Activated CD8-positive, alpha-beta memory T cell treated with anti-CD3 and anti-CD28 coated beads, Interleukin-2, amount 50 U/mL, for 48 hours (primary cell): ENCODE measurements at regions not wholly inside any gene's neighbourhood (a gene's known extent, or its start where the extent isn't known, plus 50 kb on each side); places are given as distances from the start of the nearest gene placed in this dataset.

Experiments used
- DNase-seq: peaks from one replicate; pipeline ENCODE4 v3.0.0-alpha.2; 2020

DNA sequence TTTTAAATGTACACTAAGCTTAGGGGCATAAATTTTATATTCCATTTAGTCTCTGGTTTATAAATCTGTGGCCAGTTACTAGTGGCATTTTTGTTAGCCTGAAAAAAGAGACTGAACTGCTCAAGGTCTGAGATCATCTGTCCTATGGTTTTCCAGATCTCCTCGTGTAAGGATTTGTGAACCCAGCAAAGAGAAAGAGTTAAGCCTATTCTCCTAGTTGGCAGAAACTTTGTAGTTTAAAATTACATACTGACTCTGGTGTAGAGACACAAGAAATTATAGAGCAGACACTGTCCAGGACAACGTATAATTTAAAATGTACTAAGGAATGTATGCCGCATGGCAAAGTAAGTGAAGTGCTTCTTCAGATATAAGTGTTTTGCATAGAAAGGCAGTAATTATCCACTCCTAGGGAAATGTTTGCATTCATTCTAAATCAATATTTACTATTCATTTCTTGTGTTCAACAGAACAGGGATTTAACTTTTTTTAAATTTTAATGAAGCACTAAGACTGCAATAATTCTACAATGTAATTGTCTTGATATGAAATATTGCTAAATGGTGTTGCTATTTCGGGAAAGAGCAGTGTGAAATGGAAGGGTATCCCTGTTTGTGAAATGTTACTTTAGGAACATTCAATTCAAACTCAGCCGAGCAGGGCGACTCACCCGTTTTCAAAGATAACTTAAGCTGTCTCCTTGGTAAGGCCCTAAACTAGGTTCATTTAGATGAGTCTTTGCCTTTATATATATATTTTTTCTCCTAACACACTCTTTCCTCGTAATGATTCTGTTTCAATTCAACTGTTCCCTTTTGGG is 508.4 kb upstream of the ZEB2 start:
- DNase-seq: no peak

DNA sequence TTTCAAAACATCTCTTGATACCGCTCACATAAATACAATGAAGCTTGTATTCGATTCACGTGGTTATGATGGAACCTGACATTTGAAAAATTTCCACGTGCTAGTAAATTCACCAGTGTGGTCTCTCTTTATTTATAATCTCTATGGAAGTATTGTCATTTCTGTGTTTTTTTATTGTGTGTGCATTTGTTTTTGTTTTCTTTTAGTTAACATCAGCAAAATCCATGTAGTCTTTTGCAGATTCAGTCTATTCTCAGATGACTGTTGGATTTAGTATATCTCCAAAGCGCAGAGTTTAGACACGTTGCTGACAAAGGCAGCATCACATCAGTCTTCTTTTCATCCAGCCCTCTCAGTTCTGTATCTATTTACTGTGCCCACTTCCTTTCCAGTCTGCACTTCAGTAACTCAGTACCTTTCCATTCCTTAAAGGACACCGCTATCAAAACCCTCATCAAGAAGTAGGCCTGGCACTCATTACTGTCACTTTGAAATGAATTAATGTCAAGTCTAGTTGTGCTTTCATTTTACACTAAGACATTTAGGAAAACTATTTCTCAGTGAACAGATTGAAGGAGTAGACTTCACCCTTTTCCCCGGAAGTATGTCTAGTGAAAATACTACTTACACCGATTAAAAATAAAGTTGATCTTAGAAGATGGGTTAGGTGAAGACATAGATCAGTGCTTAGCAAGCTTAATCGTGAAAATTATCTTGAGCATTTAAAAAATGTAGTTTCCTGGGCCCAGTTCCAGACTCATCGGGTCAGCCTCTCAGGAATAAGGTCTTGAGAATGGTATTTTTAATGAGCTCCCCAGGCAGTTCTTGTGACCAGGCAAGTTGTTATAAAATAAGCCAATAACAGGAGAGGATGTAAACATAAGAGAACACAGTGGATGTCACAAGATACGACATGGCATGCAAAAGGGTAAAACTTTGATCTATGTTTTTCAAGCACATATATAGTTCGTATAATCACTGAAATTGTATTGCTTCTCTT is 506.8 kb upstream of the ZEB2 start:
- DNase-seq: no peak

DNA sequence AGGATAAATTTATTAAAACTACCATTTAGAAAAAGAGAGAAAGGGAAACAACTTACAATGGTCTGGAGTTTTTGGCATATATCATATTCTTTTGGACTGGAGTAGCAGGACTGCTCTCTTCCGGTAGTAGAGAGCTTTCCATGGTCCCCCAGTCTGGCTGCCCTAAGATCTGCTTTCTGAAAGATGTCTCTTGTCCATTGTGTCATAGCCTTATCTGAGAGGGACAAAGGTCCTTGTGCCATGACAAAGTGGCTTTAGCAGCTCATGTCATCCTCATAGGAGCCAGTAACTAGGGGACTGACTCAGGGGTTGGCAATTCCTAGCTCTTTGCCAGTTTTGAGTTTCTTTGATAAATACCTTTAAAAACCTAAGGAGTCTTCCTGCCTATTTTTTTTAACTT is 505.5 kb upstream of the ZEB2 start:
- DNase-seq: no peak

DNA sequence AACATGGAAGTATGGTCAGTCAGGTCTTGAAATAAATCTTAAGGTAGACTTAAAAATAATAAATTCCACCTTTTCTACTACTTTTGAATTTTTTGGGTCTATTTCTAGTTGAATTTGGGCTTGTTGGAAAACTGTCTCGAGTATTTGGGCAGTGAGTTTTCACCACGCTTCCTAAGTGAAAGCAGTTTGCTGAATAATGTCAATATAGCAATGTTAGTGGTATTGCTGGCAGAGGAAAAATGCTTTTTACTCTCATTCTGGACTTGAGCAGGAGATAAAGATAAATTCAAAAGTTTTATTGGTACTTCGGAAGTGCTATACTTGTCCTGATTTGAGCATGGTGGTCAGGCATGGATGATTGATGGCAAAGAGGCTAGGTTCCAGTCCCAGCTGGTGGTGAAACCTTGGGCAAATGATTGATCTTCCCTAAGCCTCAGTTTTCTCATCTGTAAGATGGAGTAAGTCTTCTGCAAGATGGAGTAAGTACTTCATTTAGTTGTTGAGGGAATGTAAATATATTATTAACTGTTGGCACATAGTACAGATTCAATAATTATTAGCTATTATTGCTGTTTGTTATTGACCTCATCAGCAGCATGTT is 503.5 kb upstream of the ZEB2 start:
- DNase-seq: no peak

DNA sequence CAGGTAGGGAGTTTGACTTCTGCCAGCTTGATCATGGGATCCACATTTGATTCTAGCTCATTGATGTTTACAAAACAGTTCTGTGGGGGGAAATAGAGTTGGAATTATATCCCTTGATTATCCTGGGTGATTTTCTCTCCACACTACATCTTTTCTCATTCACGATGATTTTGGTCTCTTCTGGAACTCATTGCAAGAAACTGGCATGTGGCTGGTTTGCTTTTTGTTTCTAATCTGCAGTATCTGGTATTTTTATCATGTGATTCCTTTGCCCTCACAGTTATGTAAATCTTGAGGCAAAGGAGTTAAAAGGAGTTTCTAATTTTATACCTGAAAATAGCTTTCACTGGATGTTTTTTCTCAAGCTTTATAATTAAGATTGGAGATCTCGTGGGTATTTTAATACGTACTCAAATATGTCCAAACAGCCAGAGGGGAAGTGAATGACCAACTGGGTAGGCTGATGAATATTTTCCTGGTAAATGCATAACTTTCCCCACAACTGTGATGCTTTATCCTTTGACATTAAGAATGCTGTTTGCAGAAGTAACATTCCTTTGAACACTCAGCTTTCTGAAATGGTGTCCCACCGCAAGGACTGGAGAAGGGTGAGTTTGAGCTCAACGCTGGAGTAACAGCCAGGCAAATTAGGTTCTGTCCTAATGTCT is 502.9 kb upstream of the ZEB2 start:
- no peak for DNase-seq

DNA sequence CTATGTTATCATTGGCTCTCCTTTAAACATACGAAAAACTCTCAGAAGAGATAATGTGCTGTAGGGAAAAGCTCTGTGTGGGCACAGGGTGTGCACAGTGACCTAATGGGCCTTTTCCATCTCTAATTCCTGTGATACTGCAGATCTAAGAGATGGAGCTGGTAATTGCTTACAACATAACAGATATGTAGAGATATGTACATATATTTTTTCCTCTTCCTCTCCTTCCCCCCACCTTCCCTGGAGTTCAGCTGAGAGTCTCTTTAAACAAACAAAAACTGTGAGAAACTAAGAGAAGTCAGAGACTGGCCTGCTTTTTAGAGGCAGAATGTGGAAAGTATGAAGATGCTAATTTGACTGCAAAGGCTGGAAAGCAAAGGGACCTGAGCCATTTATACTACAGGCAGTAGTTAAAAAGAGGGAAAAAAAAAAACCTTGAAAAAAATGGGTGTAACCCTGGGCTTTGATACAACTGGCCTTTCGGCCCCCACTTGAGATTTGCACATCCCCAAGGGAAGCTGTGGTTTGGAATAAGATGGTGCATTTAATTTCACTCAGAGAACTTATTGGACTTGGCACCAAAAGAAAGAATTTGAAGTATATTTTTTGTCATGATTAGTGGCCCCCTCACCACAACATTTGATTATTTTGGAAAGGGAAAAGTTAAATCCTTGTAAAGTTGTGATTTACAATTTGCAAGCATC is 502.2 kb upstream of the ZEB2 start:
- DNase-seq: no peak

DNA sequence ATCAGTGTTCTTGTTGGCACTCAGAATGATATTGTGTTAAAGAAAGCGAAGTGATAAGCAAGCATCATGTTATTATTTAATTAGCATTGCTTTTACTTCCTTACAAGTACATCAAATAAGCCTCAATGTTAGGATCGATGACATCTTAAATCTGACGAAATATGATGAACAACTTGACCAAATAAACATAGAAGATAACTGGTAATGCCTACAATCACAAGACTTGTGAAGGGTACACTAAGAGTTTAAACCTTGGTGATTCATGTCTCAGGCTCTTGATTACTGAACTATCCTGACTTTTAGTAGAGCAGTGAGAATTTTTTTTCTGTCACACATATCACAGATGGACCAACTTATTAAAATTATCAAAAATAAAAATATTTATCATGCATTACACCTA is 500.8 kb upstream of the ZEB2 start:
- DNase-seq: no peak

DNA sequence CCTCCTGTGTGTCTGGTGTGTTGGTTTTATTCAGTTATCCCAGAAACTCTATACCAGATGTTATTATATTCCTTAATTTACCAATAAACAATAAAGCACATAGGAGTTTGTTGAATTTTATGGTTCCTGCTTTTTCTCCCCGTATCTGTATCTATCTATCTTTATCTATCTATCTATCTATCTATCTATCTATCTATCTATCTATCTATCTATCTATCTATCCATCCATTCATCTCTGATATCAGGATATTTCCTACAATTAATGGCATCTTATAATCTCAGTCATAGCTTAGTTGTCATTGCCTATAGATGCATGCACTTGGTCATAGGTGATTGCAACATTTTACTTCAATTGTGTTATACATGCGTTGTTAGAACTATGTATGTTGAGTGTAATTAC is 500.2 kb upstream of the ZEB2 start:
- DNase-seq: no peak

DNA sequence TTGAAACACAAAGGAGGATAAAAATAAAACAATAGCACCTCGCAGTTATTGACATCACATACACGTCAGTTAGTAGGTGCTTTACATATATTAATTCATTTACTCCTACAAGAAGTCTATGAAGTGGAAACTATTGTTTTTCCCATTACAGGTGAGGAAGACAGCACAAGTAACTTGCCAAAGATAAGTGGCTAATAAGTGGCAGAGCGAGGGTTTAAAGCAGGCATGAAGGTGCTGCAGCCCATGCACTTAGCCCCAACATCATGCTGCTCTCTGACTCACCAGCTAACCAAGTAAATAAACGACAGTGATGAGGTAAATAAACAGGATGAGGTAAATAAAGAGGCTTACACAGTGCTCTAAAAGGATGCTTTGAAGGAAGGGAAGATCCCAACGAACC is 498.6 kb upstream of the ZEB2 start:
- DNase-seq: no peak

DNA sequence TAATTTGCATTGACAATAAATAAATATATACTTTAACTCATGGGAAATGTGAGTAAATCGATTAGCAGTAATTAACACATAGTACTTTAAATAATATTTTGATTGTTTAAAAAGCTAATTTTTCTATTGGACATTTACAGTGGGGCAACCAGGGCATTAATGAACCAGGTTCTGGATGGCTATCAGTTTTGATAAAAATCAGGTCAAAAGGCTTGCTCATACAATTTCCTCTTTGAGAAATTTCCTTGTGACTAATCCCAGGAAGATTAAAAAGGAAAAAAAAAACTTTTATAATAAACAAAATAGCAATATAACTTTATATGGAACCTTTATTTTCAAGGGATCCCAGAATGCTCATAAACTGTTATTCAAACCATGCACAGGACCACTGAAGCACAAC is 497.2 kb upstream of the ZEB2 start:
- no peak for DNase-seq

DNA sequence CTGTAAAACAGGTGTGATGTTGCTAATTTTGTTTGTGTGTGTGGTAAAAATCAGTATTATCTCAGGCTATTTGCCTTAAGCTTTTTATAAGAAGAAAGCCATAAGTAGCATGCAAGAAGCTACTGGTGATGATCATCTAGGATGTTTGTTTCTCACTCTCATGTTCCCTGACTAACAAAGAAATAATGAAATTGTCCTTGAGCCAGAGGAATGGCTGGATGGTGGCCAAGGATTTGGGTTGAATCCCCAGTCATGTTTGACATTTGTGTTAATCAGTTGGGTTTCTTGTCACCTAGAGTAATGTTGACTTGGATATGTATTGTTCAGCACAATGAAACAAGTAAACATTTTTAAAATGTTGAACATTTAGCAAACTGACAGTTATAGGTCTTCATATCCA is 496.8 kb upstream of the ZEB2 start:
- no peak for DNase-seq

DNA sequence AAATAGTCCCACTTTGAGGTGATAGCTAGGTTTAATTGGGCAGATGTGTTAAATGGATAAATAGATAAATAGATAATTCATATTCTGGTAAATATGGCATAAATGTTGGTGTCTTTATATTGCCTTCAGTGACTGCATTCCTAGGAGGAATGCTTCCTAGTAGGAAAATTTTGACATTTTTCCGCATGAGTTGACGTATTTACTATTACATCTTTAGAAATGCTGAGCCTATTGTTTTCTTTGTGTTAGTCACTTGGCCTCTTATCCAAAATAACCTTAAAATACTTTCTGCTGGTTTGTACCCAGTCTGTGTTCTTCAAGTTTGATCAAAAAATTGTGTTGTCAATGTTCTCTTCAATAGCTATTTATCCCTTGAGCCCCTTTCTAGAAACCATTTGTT is 495.6 kb upstream of the ZEB2 start:
- DNase-seq: no peak

DNA sequence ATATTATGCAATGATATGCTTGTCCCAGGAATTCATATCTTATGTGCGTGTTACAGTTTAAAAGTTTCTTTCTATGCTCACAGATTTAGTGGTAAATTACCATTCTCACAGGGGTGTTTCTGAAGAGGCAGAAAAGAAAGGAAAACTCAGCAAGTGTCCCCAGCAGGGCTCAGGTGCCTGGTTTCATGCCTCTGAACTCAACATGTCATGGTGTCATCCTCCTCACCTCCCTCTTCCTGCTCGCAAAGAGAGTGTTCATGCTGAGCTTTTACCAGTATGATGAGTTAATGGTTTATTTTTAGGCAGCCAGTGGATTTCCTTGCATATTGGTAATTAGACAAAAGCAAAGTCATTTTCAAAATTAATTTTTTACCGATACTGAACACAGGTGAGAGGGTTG is 492.9 kb upstream of the ZEB2 start:
- DNase-seq: no peak

DNA sequence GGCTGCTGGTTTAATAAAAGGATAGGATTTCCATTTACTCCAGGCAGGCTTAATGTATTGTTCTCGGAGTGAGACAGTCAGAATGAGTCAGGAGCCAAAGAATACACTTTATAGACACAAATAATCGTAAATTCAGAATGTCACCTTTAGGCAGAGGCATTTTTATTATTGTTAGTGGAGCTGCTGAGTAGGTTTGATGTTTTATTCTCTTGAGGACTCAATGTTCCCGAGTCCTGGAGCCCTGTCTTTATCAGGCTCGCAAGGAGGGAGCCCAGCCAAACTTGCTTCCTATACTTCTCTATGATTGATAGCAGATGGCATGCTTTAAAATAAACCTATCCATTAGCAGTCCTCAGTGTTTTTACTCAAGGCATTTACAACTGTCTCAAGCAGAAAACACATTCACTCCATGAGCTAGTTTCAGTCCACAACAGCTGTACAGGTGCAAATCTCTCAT is 492.3 kb upstream of the ZEB2 start:
- no peak for DNase-seq

DNA sequence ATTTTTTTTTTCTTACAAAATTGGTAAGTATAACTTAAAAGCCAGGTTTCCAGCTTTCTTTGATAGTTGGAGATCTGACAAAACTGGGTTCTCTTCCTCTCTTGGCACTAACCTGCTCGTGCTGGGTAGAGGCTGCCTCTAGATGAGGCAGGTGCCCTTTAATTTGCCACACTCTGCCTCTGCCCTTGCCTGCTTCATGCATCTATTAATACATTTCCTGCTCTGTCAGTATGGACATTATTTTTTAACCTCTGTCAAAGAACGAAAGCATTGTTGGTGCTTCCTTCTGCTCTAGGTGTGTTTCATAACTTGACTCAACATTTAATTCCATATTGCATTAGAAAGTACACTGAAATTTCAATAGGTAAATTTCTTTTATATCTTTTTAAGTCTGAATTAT is 490.7 kb upstream of the ZEB2 start:
- no peak for DNase-seq

DNA sequence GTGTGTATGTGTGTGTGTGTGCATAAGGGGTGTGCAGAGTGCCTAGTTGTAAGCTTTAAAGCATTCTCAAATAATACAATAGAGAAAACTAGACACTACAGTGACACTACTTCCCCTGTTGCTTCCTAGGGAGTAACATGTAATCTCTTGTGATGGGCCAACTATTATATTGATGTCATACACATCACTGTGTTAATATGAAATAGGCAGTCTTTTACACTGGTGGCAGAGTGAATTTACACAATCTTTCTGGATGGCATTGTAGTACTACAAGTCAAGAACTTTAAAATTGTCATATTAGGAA is 488.0 kb upstream of the ZEB2 start:
- DNase-seq: no peak

DNA sequence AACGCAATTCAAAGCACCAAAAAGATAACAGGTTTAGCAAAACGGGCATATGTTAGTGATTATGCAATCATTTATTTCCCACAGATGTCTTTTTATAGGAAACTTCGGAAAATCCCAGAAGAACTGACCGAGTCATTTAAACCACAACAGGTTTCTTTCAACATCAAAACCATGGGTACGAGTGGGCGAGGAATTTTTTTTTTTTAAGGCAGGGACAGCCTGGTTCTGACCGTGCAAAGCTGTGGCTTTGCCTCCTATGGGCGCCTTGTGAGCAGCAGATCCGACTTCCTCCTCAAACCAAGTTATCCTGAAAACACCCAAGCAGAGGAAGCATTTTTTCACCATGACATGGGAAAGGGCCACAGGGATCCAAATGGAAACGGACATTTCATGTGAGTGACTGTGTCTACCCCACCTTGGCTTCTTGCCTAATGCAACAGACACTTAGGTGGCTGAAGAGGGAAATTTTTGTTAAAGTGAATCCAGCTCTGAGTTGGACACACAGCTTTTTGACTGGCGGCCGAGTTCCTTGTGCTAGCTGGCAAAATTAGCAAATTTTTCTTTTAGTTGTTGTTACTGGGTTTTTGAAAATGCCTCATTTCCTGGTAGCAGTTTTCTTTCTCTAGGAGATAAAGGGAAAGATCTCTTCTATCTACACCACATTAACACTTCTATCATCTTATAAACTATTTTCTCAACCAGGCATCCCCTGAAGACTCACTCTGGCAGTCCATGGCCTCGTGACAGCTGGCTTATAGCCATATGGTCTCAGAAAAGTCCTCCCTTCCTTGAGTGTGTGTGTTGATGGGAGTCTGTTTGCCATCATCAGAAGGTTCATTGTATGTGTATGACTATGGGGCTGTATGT is 487.4 kb upstream of the ZEB2 start:
- DNase-seq: no peak

DNA sequence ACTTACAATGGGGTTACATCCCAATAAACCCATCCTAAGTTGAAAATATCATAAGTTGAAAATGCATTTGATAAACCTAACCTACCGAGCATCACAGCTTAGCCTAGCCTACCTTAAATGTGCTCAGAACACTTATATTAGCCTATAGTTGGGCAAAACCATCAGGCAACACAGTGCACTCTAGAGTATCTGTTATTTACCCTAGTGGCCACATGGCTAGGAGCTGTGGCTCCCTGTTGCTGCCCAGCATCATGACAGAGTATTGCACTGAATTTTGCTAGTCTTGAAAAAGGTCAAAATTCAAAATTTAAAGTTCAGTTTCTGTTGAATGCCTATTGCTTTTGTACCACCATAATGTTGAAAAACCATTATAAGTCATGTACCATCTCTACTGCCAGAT is 482.7 kb upstream of the ZEB2 start:
- DNase-seq: no peak

DNA sequence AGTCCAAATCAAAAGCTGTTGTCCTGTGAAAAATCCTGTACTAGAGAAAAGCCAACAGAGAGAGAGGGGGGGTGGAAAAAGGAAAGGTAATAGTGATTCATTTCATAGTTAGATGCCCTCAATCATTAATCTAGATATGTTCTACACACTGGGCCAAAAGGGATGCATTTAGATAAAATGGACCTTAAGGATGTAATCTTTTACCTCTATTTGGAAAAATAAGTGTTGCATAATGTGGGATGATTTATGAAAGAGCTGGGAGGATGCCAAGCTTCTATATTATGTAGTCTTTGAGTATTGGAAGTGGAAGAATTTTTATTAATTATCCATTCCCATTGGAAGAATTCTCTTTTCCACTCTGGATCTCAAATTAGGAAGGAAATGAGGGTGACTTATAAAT is 480.5 kb upstream of the ZEB2 start:
- no peak for DNase-seq

DNA sequence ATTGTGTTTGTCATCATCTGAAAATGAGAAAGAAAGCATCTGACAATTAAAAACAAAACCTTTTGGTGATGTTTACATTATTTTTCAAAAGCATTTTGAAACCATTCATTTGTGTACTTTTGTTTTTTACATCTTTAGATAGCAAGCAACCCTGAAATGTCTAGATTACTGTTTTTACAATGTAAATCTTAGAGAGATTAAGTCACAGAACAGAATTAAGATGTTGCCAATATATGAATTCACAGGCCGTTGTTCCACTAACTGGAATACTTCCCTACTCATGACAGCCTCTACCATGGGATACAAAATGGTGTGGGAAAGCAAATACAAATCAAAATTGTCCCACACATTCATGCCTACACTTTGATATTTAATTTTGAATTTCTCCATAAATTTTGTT is 480.0 kb upstream of the ZEB2 start:
- no peak for DNase-seq

DNA sequence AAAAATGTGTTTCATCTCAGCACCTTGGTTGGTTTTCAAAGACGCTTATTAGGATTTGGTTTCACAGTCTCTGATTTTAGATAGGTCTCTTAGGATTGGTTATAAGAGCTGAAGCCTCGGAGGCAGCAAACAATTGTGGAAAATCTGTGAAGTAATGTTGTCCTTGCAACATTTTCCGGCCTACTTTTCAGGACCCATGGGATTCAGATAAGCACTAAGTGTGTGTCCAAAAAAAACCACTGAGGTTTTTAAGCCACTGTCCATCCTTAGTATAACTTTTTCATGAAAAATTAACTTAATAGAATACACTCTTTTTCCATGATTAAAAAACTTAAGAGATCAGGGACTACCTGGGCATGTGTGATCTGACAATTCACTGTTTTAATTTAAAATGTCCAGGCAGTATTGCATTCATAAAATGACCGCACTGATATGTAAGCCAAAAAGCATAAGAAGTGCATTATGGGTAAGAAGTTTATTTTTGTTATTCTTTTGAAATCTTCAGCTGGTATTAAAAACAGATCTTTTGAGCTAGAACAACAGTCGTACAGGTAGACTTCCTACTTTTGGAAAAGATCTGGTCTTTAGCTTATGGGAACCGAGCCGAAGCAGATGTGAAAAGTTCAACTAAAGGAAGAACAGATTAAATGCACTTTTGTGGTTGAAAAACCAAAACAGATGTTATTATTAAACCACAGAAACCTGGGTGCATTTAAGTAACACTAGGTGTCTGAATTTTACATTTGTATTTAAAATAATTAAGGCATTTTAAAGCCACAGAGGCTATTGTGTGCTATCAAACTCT is 479.4 kb upstream of the ZEB2 start:
- no peak for DNase-seq
